ENCODE measurements at regions not wholly inside any gene's neighbourhood (a gene's known extent, or its start where the extent isn't known, plus 50 kb on each side); places are given as distances from the start of the nearest gene placed in this dataset.

DNA sequence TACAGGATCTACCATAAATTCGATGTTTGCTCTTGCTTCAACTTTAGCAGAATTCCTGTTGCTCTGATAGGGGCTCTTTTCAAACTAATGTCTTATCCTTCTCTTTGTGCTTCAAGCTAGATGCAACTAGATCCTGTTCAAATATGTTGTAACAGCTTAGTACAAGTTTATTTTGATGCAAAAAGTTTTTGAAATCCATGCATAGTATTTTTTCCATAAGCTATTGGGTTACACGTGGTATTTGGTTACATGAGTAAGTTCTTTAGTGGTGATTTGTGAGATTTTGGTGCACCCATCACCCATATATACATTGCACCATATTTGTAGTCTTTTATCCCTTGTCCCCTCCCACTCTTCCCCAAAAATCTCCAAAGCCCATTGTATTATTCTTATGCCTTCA, 907.7 kb downstream of the LTN1 start:
- no peak for TF ChIP-seq CTCF (IDR thresholded peaks at IDR 0.05; ENCODE audit: borderline replicate concordance, insufficient read depth, low read depth, low read length)
- H3K4me3 ChIP-seq (ENCODE audit: low read depth, low read length), result no peak overlapping the region

- H3K4me3 ChIP-seq (ENCODE audit: low read depth, low read length), result no peak overlapping the region
- no peak for TF ChIP-seq CTCF (IDR thresholded peaks at IDR 0.05; ENCODE audit: borderline replicate concordance, insufficient read depth, low read depth, low read length)
Observed at GRCh38 chr21:28083350-28083749, 909.3 kb downstream of the LTN1 start.

DNA sequence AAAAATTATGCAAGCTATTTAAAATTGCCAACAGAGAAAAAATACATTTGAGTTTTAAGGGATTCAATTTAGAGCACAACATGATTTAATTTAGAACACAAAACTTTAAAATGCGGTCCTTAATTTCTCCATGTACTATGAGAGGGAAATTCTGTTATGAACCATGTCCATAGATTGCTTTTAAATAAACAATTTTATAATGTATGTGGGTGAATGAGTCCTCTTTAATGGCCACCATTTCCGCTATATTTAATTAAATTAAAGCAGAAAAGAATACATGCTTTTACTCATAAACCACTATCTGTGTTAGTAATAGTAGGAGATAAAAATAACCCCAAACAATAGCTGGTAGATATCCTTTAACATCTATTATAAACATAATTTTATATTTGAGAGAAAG, 914.6 kb downstream of the LTN1 start:
- H3K4me3 ChIP-seq (ENCODE audit: low read depth, low read length), result no peak overlapping the region
- TF ChIP-seq CTCF (IDR thresholded peaks at IDR 0.05; ENCODE audit: borderline replicate concordance, insufficient read depth, low read depth, low read length), result no peak

DNA sequence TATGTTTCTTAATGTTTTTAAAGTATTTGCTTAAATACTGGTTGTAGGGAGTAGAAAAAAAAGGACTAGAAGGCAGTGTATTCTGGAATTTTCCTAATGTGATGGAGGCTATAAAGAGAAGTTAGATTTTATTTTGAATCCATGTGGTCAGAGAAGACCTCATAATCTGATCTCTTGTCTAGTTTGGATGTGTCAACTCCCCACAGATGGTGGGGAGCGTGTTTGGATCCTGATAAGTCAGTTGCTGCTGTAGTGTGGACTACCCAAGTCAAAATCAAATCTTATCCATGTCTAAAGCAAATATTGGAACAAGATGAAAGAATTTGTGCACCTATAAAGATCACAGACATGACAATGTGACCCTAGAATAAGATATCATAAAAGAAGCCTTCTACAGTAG, 918.0 kb downstream of the LTN1 start:
- TF ChIP-seq CTCF (IDR thresholded peaks at IDR 0.05; ENCODE audit: borderline replicate concordance, insufficient read depth, low read depth, low read length), result no peak
- H3K4me3 ChIP-seq (ENCODE audit: low read depth, low read length), result no peak overlapping the region

DNA sequence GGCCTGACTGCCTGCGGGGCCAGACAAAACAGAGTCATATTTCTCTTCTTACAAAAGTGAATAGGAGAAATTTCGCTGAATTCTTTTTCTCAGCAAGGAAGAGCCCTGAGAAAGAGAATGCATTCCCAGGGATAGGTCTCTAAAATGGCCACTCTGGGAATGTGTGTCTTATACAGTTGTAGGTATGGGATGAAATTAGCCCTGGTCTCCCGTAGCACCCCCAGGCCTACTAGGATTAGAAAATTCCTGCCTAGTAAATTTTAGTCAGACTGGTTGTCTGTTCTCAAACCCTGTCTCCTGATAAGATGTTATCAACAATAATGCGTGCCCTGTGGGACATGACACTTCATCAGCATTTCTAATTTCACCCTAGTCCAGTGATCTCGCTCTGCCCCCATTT, 920.1 kb downstream of the LTN1 start:
- no peak for TF ChIP-seq CTCF (IDR thresholded peaks at IDR 0.05; ENCODE audit: borderline replicate concordance, insufficient read depth, low read depth, low read length)
- H3K4me3 ChIP-seq (ENCODE audit: low read depth, low read length), result no peak overlapping the region

- H3K4me3 ChIP-seq (ENCODE audit: low read depth, low read length), result no peak overlapping the region
- TF ChIP-seq CTCF (IDR thresholded peaks at IDR 0.05; ENCODE audit: borderline replicate concordance, insufficient read depth, low read depth, low read length), result no peak
Observed at GRCh38 chr21:28069450-28069923, 923.2 kb downstream of the LTN1 start.

DNA sequence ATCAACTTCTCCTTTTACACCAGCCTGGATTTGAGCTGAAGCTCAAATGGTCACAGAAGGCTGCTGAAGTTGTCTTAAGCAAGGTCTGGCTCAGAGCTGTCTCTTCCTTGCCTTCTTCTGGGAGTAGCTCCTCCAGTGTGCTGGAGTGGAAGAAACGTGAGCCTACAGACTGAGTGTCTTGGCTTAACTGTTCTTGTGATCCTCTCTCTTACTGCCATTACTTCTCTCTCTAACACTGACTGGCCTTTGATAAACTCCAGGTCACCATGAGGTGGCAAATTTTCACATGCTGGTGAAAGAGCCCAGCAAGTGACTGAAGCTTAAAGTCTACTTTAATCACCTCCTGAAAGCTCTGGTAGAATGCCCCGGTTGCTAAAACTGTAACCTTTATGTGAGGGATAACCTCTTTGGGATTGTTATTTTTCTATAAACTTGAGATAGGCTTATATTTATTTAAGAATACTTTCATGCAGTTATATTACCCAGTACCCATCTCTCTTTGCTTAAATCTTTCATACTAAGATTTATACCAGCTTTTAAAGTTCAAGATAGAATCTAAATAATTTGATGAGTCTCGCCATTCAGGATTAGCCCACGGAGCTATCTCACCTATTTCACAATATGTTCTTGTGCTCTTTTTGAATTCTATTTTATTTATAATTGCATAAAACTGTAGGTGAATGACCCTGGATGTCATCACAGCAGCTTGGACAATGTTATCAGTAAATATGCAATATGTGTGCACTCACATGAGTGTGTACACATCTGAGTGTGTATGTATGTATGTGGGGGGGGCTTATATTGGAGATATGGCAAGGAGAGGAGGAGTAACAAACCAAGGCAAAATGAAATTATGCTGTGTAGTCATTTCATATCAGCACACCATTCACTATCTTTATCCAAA, 924.0 kb downstream of the LTN1 start:
- TF ChIP-seq CTCF (IDR thresholded peaks at IDR 0.05; ENCODE audit: borderline replicate concordance, insufficient read depth, low read depth, low read length), result no peak

More for the DNA sequence above, 924.0 kb downstream of the LTN1 start:
- no peak overlapping the region for H3K4me3 ChIP-seq (ENCODE audit: low read depth, low read length)
